MM.1S (cell line): ENCODE measurements at regions not wholly inside any gene's neighbourhood (a gene's known extent, or its start where the extent isn't known, plus 50 kb on each side); places are given as distances from the start of the nearest gene placed in this dataset.

ENCODE experiments used
- CTCF ChIP-seq: fragments of 300-600 bp; sonication (generic); IDR thresholded peaks from 2 replicates; pipeline ENCODE4 v1.5.1; 2016; ENCODE audit warnings: antibody characterized with exemption, low read length, mixed read lengths
- EZH2 ChIP-seq: fragments of 300-600 bp; sonication (generic); optimal IDR thresholded peaks from 2 replicates; pipeline ENCODE3; 2017; ENCODE audit warnings: low read depth, mild to moderate bottlenecking, antibody characterized with exemption, low read length, mixed read lengths

- TF ChIP-seq CTCF (no peak), EZH2 (no peak)
Measured at GRCh38 chr10:109721453-109722064, 201.8 kb downstream of the XPNPEP1 start.
